ENCODE measurements at regions not wholly inside any gene's neighbourhood (a gene's known extent, or its start where the extent isn't known, plus 50 kb on each side); places are given as distances from the start of the nearest gene placed in this dataset.

GRCh38 chr18:51370996-51371395 lies 173.5 kb upstream of the MEX3C start:
- Histone ChIP-seq H3K9ac (ENCODE audit: extremely low read depth, low read length, poor library complexity, severe bottlenecking) (no peak overlapping the region), H3K9me3 (ENCODE audit: control insufficient read depth, low read length) (peaks cover 13% of the 10 kb centered on the region), H3K27me3 (ENCODE audit: control insufficient read depth, insufficient read depth, low read length, poor library complexity, severe bottlenecking) (no peaks in the 10 kb centered on the region), H3K4me1 (ENCODE audit: control insufficient read depth, insufficient read depth, low read length) (no peaks in the 10 kb centered on the region), H3K27ac (ENCODE audit: low read depth, low read length) (no peak overlapping the region), H3K36me3 (ENCODE audit: control insufficient read depth, insufficient read depth, low read length) (no peaks in the 10 kb centered on the region), H3K4me3 (ENCODE audit: low read length) (no peak overlapping the region)
- no peak for DNase-seq
- H3K9me3 Mint-ChIP-seq: peaks cover 21% of the 10 kb centered on the region
- H3K27ac Mint-ChIP-seq: no peak overlapping the region
- no peaks in the 10 kb centered on the region for H3K4me1 Mint-ChIP-seq
- no peak for TF ChIP-seq CTCF (conservative IDR thresholded peaks at IDR 0.05)
- 88 to 93% methylated on average over 3 of the region's 3 CpGs for WGBS, 2 experiments (ENCODE audit: insufficient coverage in 1 of 2, insufficient read length in 1 of 2)
- H3K4me3 Mint-ChIP-seq: no peak overlapping the region
- H3K36me3 Mint-ChIP-seq (ENCODE audit: low read depth): no peaks in the 10 kb centered on the region
- H3K27me3 Mint-ChIP-seq (ENCODE audit: insufficient read depth): no peaks in the 10 kb centered on the region

GRCh38 chr18:51371929-51372328 lies 174.4 kb upstream of the MEX3C start:
- Histone ChIP-seq H3K9ac (ENCODE audit: extremely low read depth, low read length, poor library complexity, severe bottlenecking) (no peak overlapping the region), H3K4me3 (ENCODE audit: low read length) (no peak overlapping the region), H3K4me1 (ENCODE audit: control insufficient read depth, insufficient read depth, low read length) (no peaks in the 10 kb centered on the region), H3K36me3 (ENCODE audit: control insufficient read depth, insufficient read depth, low read length) (no peaks in the 10 kb centered on the region), H3K9me3 (ENCODE audit: control insufficient read depth, low read length) (peaks cover 13% of the 10 kb centered on the region), H3K27ac (ENCODE audit: low read depth, low read length) (no peak overlapping the region), H3K27me3 (ENCODE audit: control insufficient read depth, insufficient read depth, low read length, poor library complexity, severe bottlenecking) (no peaks in the 10 kb centered on the region)
- WGBS, 2 experiments (ENCODE audit: insufficient coverage in 1 of 2, insufficient read length in 1 of 2): 83% methylated on average over 1 of the region's 1 CpG; no CpG with 5 or more reads in 1 of the 2 experiments
- Mint-ChIP-seq H3K27ac (no peak overlapping the region), H3K27me3 (ENCODE audit: insufficient read depth) (no peaks in the 10 kb centered on the region), H3K9me3 (peaks cover 21% of the 10 kb centered on the region), H3K4me1 (no peaks in the 10 kb centered on the region), H3K4me3 (no peak overlapping the region), H3K36me3 (ENCODE audit: low read depth) (no peaks in the 10 kb centered on the region)
- no peak for DNase-seq
- TF ChIP-seq CTCF (conservative IDR thresholded peaks at IDR 0.05): no peak

- DNase-seq: no peak
- Histone ChIP-seq H3K36me3 (ENCODE audit: control insufficient read depth, insufficient read depth, low read length) (no peaks in the 10 kb centered on the region), H3K27me3 (ENCODE audit: control insufficient read depth, insufficient read depth, low read length, poor library complexity, severe bottlenecking) (peaks cover 14% of the 10 kb centered on the region), H3K9ac (ENCODE audit: extremely low read depth, low read length, poor library complexity, severe bottlenecking) (no peak overlapping the region), H3K9me3 (ENCODE audit: control insufficient read depth, low read length) (no peaks in the 10 kb centered on the region), H3K27ac (ENCODE audit: low read depth, low read length) (no peak overlapping the region), H3K4me1 (ENCODE audit: control insufficient read depth, insufficient read depth, low read length) (peaks cover 7% of the 10 kb centered on the region), H3K4me3 (ENCODE audit: low read length) (no peak overlapping the region)
- H3K27ac Mint-ChIP-seq: peak overlapping the region; percentile 41
- no peaks in the 10 kb centered on the region for H3K36me3 Mint-ChIP-seq (ENCODE audit: low read depth)
- no peaks in the 10 kb centered on the region for H3K9me3 Mint-ChIP-seq
- peaks cover 14% of the 10 kb centered on the region for H3K27me3 Mint-ChIP-seq (ENCODE audit: insufficient read depth)
- TF ChIP-seq CTCF (conservative IDR thresholded peaks at IDR 0.05): no peak
- H3K4me3 Mint-ChIP-seq: no peak overlapping the region
- 79 to 100% methylated on average over 4 of the region's 4 CpGs for WGBS, 2 experiments (ENCODE audit: insufficient coverage in 1 of 2, insufficient read length in 1 of 2)
- H3K4me1 Mint-ChIP-seq: peaks cover 25% of the 10 kb centered on the region
Observed at GRCh38 chr18:51382081-51382480, 184.6 kb upstream of the MEX3C start.
